Upper lobe of left lung (tissue), 6 donors: ENCODE measurements at regions not wholly inside any gene's neighbourhood (a gene's known extent, or its start where the extent isn't known, plus 50 kb on each side); places are given as distances from the start of the nearest gene placed in this dataset.

Experiments used
- ATAC-seq, 2 donors: fragments of 200-7000 bp; cut with Tn5 transposase; one replicate each; pipeline ENCODE4 v1.9.1; 2022; ENCODE audit warnings: mild to moderate bottlenecking in 2 of 2, moderate library complexity in 2 of 2; ENCODE audit not compliant: low FRiP score in 2 of 2
- DNase-seq, 2 donors: peaks; one replicate each; pipeline ENCODE4 v3.0.0-alpha.2; 2019 to 2020
- H3K27ac ChIP-seq, 4 donors: fragments of 200-600 bp; sonication (generic); one replicate each; pipeline ENCODE4 v1.5.1; 2016 to 2019
- H3K27me3 ChIP-seq, 4 donors: fragments of 200-600 bp; sonication (generic); one replicate each; pipeline ENCODE4 v1.5.1; 2017 to 2019
- H3K36me3 ChIP-seq, 4 donors: fragments of 200-600 bp; sonication (generic); one replicate each; pipeline ENCODE4 v1.5.1; 2016 to 2019
- H3K4me1 ChIP-seq, 4 donors: fragments of 200-600 bp; sonication (generic); one replicate each; pipeline ENCODE4 v1.5.1; 2018 to 2019
- H3K4me3 ChIP-seq, 4 donors: fragments of 200-600 bp; sonication (generic); one replicate each; pipeline ENCODE4 v1.5.1; 2017 to 2019; ENCODE audit warnings: mild to moderate bottlenecking in 2 of 4, moderate library complexity in 1 of 4
- H3K9me3 ChIP-seq, 4 donors: fragments of 200-600 bp; sonication (generic); one replicate each; pipeline ENCODE4 v1.5.1; 2018 to 2019
- CTCF ChIP-seq, 6 experiments: fragments of 450-650 bp in 4 of 6; fragments of 200-600 bp in 2 of 6; sonication (generic) in 2 of 6; IDR thresholded peaks; one replicate each; pipeline ENCODE4 v1.5.1; 2016 to 2019; ENCODE audit warnings: antibody characterized with exemption in 6 of 6
- EP300 ChIP-seq, 4 donors: sonication (generic); formaldehyde crosslinking; IDR thresholded peaks; one replicate each; pipeline ENCODE4 v1.5.1; 2017; ENCODE audit warnings: antibody characterized with exemption in 4 of 4, control low read depth in 2 of 4
- POLR2A ChIP-seq, 4 donors: fragments of 450-650 bp; IDR thresholded peaks; one replicate each; pipeline ENCODE4 v1.5.1; 2016 to 2017; ENCODE audit warnings: antibody characterized with exemption in 4 of 4, mild to moderate bottlenecking in 2 of 4
- POLR2AphosphoS5 ChIP-seq, 2 donors: sonication (generic); formaldehyde crosslinking; IDR thresholded peaks; one replicate each; pipeline ENCODE4 v1.5.1; 2017; ENCODE audit warnings: antibody characterized with exemption in 2 of 2
- WGBS, 2 donors: methylation state at CpG; one replicate each; pipeline ENCODE4 v1.1.5; 2017 to 2018; 5-methylcytosine and 5-hydroxymethylcytosine counted together
- donor health status: DM: no; HTN: no; CAD: no; lungs with moderate emphysema.
- donor health status: DM: no; HTN: yes; CAD: no; lungs with severe emphysema.

DNA sequence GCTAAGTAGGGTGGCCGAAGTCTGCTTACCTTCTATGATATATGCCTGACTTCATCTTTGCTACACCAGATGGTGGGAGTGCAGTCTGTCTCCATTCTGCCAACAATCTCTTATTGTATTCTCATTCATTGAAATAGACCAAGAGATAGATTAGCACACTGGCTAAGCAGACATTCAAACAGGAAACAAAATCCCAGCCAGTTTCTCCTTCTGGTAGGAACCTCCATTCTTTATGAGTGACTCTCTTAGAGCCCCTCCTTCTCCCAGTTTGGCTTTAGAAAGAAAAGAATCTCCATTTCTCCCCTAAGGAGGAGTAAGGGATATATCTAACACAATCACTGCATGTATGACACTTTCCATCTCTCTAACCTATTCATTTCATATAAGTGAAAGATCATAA lies 118.9 kb upstream of the COL5A2 start:
- no peaks in the 10 kb centered on the region for H3K9me3 ChIP-seq
- H3K4me3 ChIP-seq, result no peak overlapping the region
- H3K36me3 ChIP-seq, result no peaks in the 10 kb centered on the region
- no peaks in the 10 kb centered on the region for H3K27me3 ChIP-seq
- WGBS, 2 donors, result 81 to 94% methylated on average over 1 of the region's 1 CpG
- no peaks in the 10 kb centered on the region for H3K4me1 ChIP-seq
- TF ChIP-seq CTCF (IDR thresholded peaks at IDR 0.05) (no peak), POLR2A (IDR thresholded peaks at IDR 0.05) (no peak), EP300 (IDR thresholded peaks at IDR 0.05) (no peak), POLR2AphosphoS5 (IDR thresholded peaks at IDR 0.05) (no peak)
- no peak overlapping the region for H3K27ac ChIP-seq
- DNase-seq (no peak), ATAC-seq (no peak)

GRCh38 chr2:189299974-189300373 lies 120.4 kb upstream of the COL5A2 start:
- WGBS, 2 donors, result 86 to 91% methylated on average over 1 of the region's 1 CpG
- ATAC-seq, result no peak

GRCh38 chr2:189300916-189301315 lies 121.4 kb upstream of the COL5A2 start:
- H3K9me3 ChIP-seq, result no peaks in the 10 kb centered on the region
- no peaks in the 10 kb centered on the region for H3K36me3 ChIP-seq
- TF ChIP-seq CTCF (IDR thresholded peaks at IDR 0.05), result no peak
- no peak for TF ChIP-seq POLR2AphosphoS5 (IDR thresholded peaks at IDR 0.05)
- TF ChIP-seq POLR2A (IDR thresholded peaks at IDR 0.05), result no peak
- no peak for TF ChIP-seq EP300 (IDR thresholded peaks at IDR 0.05)
- H3K27me3 ChIP-seq, result no peaks in the 10 kb centered on the region
- no peaks in the 10 kb centered on the region for H3K4me1 ChIP-seq
- no peak overlapping the region for H3K27ac ChIP-seq
- DNase-seq, result no peak
- no peak overlapping the region for H3K4me3 ChIP-seq
- no peak for ATAC-seq

More at GRCh38 chr2:189299974-189300373, 120.4 kb upstream of the COL5A2 start:
- no peak overlapping the region for H3K27ac ChIP-seq
- no peak for DNase-seq
- H3K4me3 ChIP-seq, result no peak overlapping the region
- H3K4me1 ChIP-seq, result no peaks in the 10 kb centered on the region
- H3K27me3 ChIP-seq, result no peaks in the 10 kb centered on the region
- no peaks in the 10 kb centered on the region for H3K9me3 ChIP-seq
- TF ChIP-seq POLR2AphosphoS5 (IDR thresholded peaks at IDR 0.05) (no peak), EP300 (IDR thresholded peaks at IDR 0.05) (no peak), CTCF (IDR thresholded peaks at IDR 0.05) (no peak), POLR2A (IDR thresholded peaks at IDR 0.05) (no peak)
- no peaks in the 10 kb centered on the region for H3K36me3 ChIP-seq

GRCh38 chr2:189302274-189302948 lies 122.8 kb upstream of the COL5A2 start:
- 74 to 86% methylated on average over 5 of the region's 5 CpGs for WGBS, 2 donors
- Histone ChIP-seq H3K4me3 (no peak overlapping the region), H3K36me3 (no peaks in the 10 kb centered on the region), H3K27ac (no peak overlapping the region), H3K27me3 (no peaks in the 10 kb centered on the region), H3K9me3 (no peaks in the 10 kb centered on the region), H3K4me1 (no peaks in the 10 kb centered on the region)
- DNase-seq (no peak), ATAC-seq (no peak)
- TF ChIP-seq POLR2A (IDR thresholded peaks at IDR 0.05) (no peak), CTCF (IDR thresholded peaks at IDR 0.05) (no peak), EP300 (IDR thresholded peaks at IDR 0.05) (no peak), POLR2AphosphoS5 (IDR thresholded peaks at IDR 0.05) (no peak)

- ATAC-seq (no peak), DNase-seq (no peak)
- Histone ChIP-seq H3K27ac (no peak overlapping the region), H3K27me3 (no peaks in the 10 kb centered on the region), H3K4me3 (no peak overlapping the region), H3K9me3 (no peaks in the 10 kb centered on the region), H3K4me1 (no peaks in the 10 kb centered on the region), H3K36me3 (no peaks in the 10 kb centered on the region)
- TF ChIP-seq POLR2AphosphoS5 (IDR thresholded peaks at IDR 0.05) (no peak), POLR2A (IDR thresholded peaks at IDR 0.05) (no peak), EP300 (IDR thresholded peaks at IDR 0.05) (no peak), CTCF (IDR thresholded peaks at IDR 0.05) (no peak)
- WGBS, 2 donors, result 64 to 73% methylated on average over 2 of the region's 2 CpGs
These were observed 124.8 kb upstream of the COL5A2 start for GRCh38 chr2:189304360-189304759.
